ENCODE measurements at regions not wholly inside any gene's neighbourhood (a gene's known extent, or its start where the extent isn't known, plus 50 kb on each side); places are given as distances from the start of the nearest gene placed in this dataset.

GRCh38 chr18:67717800-67718199 lies 201.3 kb upstream of the DSEL start:
- TF ChIP-seq MYC (IDR thresholded peaks at IDR 0.05; ENCODE audit: low read depth, low read length) (no peak), POLR2A (IDR thresholded peaks at IDR 0.05; ENCODE audit: extremely low read depth, insufficient read length) (no peak)
- TF ChIP-seq, protein P1, sequence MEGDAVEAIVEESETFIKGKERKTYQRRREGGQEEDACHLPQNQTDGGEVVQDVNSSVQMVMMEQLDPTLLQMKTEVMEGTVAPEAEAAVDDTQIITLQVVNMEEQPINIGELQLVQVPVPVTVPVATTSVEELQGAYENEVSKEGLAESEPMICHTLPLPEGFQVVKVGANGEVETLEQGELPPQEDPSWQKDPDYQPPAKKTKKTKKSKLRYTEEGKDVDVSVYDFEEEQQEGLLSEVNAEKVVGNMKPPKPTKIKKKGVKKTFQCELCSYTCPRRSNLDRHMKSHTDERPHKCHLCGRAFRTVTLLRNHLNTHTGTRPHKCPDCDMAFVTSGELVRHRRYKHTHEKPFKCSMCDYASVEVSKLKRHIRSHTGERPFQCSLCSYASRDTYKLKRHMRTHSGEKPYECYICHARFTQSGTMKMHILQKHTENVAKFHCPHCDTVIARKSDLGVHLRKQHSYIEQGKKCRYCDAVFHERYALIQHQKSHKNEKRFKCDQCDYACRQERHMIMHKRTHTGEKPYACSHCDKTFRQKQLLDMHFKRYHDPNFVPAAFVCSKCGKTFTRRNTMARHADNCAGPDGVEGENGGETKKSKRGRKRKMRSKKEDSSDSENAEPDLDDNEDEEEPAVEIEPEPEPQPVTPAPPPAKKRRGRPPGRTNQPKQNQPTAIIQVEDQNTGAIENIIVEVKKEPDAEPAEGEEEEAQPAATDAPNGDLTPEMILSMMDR (IDR thresholded peaks at IDR 0.05; ENCODE audit: low read depth, low read length) = no peak
- TF ChIP-seq, protein P2, sequence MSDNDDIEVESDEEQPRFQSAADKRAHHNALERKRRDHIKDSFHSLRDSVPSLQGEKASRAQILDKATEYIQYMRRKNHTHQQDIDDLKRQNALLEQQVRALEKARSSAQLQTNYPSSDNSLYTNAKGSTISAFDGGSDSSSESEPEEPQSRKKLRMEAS (IDR thresholded peaks at IDR 0.05; ENCODE audit: low read depth, low read length) = no peak
- no peak for DNase-seq (ENCODE audit: low read depth)
- no peak overlapping the region for H3K4me3 ChIP-seq (ENCODE audit: low read depth, low read length)

- TF ChIP-seq, protein P2 (IDR thresholded peaks at IDR 0.05; ENCODE audit: low read depth, low read length) = no peak
- no peak for TF ChIP-seq MYC (IDR thresholded peaks at IDR 0.05; ENCODE audit: low read depth, low read length)
- TF ChIP-seq, protein P1 (IDR thresholded peaks at IDR 0.05; ENCODE audit: low read depth, low read length) = no peak
- no peak for TF ChIP-seq POLR2A (IDR thresholded peaks at IDR 0.05; ENCODE audit: extremely low read depth, insufficient read length)
- no peak overlapping the region for H3K4me3 ChIP-seq (ENCODE audit: low read depth, low read length)
- DNase-seq (ENCODE audit: low read depth) = no peak
Measured at GRCh38 chr18:67715567-67715966, 199.0 kb upstream of the DSEL start.

DNA sequence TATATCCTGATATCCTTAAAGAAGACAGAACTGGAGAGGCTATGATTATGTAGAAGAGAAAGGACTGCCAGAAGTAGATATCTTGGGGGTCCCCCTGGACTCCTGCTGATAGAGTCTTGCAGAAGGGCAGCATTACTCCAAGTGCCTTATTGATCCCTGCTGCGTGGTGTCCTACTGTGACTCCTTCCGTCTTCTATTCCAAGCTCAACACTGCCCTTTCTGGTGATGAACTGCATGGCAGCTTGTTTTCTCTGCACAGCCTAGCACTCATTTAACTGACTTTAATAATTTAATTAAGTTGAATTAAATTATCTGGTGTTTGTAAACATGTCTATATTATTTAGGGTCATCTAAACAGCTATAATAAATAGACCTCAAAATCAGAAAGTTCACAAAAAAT lies 194.1 kb upstream of the DSEL start:
- TF ChIP-seq POLR2A (IDR thresholded peaks at IDR 0.05; ENCODE audit: extremely low read depth, insufficient read length) (no peak), MYC (IDR thresholded peaks at IDR 0.05; ENCODE audit: low read depth, low read length) (no peak)
- TF ChIP-seq, protein P2 (IDR thresholded peaks at IDR 0.05; ENCODE audit: low read depth, low read length) = no peak
- H3K4me3 ChIP-seq (ENCODE audit: low read depth, low read length) = no peak overlapping the region
- peak; percentile 5 for DNase-seq (ENCODE audit: low read depth)

GRCh38 chr18:67705748-67706147 lies 189.2 kb upstream of the DSEL start:
- H3K4me3 ChIP-seq (ENCODE audit: low read depth, low read length) = no peak overlapping the region
- no peak for TF ChIP-seq POLR2A (IDR thresholded peaks at IDR 0.05; ENCODE audit: extremely low read depth, insufficient read length)
- TF ChIP-seq, protein P2 (IDR thresholded peaks at IDR 0.05; ENCODE audit: low read depth, low read length) = no peak
- TF ChIP-seq, protein P1 (IDR thresholded peaks at IDR 0.05; ENCODE audit: low read depth, low read length) = no peak
- DNase-seq (ENCODE audit: low read depth) = no peak

DNA sequence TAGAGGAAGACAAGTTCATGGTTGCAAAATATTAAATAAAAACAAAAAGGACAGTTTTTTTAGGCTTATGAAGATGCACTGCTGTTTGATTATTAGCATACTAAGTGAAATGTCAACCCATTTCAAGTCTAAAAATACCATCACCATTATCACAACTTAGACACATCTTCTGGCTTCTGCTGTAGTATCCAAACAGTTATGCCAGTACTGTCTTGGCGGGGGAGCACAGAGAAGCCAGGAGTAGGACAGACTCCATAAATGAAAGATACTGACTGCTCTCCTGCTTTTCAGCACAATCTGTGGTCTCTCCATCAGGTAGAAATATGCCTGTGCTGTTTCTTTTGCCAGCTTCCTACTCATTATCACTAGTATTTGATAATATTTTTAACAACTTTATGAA lies 179.2 kb upstream of the DSEL start:
- no peak for DNase-seq (ENCODE audit: low read depth)
- H3K4me3 ChIP-seq (ENCODE audit: low read depth, low read length) = no peak overlapping the region
- TF ChIP-seq, protein P1 (IDR thresholded peaks at IDR 0.05; ENCODE audit: low read depth, low read length) = no peak
- TF ChIP-seq POLR2A (IDR thresholded peaks at IDR 0.05; ENCODE audit: extremely low read depth, insufficient read length) = no peak
- TF ChIP-seq, protein P2 (IDR thresholded peaks at IDR 0.05; ENCODE audit: low read depth, low read length) = no peak
- TF ChIP-seq MYC (IDR thresholded peaks at IDR 0.05; ENCODE audit: low read depth, low read length) = no peak

DNA sequence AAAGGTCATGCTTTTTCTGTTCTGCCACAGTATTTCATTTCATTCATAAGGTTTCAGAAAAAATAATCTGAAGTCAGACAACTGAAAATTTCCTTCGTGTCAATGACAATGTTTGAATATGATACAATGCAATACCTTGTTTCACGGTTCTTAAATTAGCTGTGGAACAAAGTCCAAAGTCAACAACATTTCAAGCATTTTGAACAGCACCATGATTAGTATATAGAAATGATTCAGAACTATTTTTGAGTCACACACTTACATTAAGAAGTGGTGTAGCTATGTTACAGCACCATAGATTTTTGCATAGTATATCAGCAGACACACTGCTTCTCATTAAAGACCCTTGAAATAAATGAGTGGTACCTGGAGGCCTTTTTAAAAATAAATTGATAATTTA lies 178.3 kb upstream of the DSEL start:
- DNase-seq (ENCODE audit: low read depth) = no peak
- H3K4me3 ChIP-seq (ENCODE audit: low read depth, low read length) = no peak overlapping the region

DNA sequence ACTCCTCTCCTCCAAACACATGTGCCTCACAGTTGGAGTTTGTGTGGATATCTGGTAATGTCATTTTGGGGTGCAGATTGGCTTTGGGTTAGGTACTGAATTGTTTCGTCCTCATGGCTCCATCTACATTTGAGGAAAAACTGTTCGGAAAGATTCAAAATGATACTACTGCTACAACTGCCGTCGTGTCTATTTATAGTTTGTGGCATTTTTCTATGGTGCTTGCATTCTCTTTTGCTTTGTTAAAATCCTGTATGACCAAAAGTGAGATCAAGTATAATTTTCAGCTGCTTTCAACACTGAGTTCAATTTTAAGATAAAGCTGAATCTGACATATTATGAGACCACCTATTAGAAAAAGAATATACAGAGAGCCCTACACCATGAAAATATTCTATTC lies 176.3 kb upstream of the DSEL start:
- TF ChIP-seq POLR2A (IDR thresholded peaks at IDR 0.05; ENCODE audit: extremely low read depth, insufficient read length) = no peak
- TF ChIP-seq, protein P1 (IDR thresholded peaks at IDR 0.05; ENCODE audit: low read depth, low read length) = no peak
- TF ChIP-seq, protein P2 (IDR thresholded peaks at IDR 0.05; ENCODE audit: low read depth, low read length) = no peak
- TF ChIP-seq MYC (IDR thresholded peaks at IDR 0.05; ENCODE audit: low read depth, low read length) = no peak
- DNase-seq (ENCODE audit: low read depth) = no peak
- H3K4me3 ChIP-seq (ENCODE audit: low read depth, low read length) = no peak overlapping the region

More for the DNA sequence above, 178.3 kb upstream of the DSEL start:
- TF ChIP-seq, protein P2 (IDR thresholded peaks at IDR 0.05; ENCODE audit: low read depth, low read length) = no peak
